ENCODE measurements at regions not wholly inside any gene's neighbourhood (a gene's known extent, or its start where the extent isn't known, plus 50 kb on each side); places are given as distances from the start of the nearest gene placed in this dataset.
A peak's percentile ranks its signal among the peaks of the same experiment; 100 is the strongest.

GRCh38 chr9:73780916-73781315, 629.3 kb downstream of the ANXA1 start:
- in situ Hi-C loops (cut with HindIII; ENCODE audit: low pct_ligation_motif_present, low sequenced_read_pairs): no loop called here
- peak; percentile 32 for DNase-seq
- H3K27me3 ChIP-seq (replicated peaks): no peaks in the 10 kb centered on the region
- no peaks in the 10 kb centered on the region for H3K36me3 ChIP-seq (replicated peaks)
- H3K27ac ChIP-seq: no peak overlapping the region
- TF ChIP-seq, protein P1, sequence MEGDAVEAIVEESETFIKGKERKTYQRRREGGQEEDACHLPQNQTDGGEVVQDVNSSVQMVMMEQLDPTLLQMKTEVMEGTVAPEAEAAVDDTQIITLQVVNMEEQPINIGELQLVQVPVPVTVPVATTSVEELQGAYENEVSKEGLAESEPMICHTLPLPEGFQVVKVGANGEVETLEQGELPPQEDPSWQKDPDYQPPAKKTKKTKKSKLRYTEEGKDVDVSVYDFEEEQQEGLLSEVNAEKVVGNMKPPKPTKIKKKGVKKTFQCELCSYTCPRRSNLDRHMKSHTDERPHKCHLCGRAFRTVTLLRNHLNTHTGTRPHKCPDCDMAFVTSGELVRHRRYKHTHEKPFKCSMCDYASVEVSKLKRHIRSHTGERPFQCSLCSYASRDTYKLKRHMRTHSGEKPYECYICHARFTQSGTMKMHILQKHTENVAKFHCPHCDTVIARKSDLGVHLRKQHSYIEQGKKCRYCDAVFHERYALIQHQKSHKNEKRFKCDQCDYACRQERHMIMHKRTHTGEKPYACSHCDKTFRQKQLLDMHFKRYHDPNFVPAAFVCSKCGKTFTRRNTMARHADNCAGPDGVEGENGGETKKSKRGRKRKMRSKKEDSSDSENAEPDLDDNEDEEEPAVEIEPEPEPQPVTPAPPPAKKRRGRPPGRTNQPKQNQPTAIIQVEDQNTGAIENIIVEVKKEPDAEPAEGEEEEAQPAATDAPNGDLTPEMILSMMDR (IDR thresholded peaks at IDR 0.05; ENCODE audit: low read depth, low read length, missing control alignments): no peak
- H3K4me3 ChIP-seq (ENCODE audit: low read depth, low read length): no peak overlapping the region

DNA sequence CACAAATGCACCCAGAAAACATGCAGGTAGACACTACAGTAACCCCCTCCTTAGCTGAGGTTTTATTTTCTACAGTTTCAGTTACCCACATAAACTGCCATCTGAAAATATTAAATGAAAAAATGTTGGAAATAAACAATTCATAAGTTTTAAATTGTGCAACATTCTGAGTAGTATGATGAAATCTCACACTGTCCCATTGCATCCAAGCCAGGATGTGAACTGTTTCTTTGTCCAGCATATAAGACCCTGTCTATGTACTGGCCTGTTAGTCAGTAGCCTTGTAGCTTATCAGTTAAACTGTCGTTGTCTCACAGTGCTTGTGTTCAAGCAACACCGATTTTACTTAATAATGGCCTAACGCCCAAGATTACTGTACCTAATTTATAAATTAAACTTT, 630.5 kb downstream of the ANXA1 start:
- Histone ChIP-seq H3K36me3 (replicated peaks) (no peaks in the 10 kb centered on the region), H3K27me3 (replicated peaks) (no peaks in the 10 kb centered on the region), H3K27ac (no peak overlapping the region), H3K4me3 (ENCODE audit: low read depth, low read length) (no peak overlapping the region)
- DNase-seq: no peak
- TF ChIP-seq, protein P1 (IDR thresholded peaks at IDR 0.05; ENCODE audit: low read depth, low read length, missing control alignments): no peak
- in situ Hi-C loops (cut with HindIII; ENCODE audit: low pct_ligation_motif_present, low sequenced_read_pairs): no loop called here

GRCh38 chr9:73799446-73799845, 647.8 kb downstream of the ANXA1 start:
- Histone ChIP-seq H3K27ac (no peak overlapping the region), H3K36me3 (replicated peaks) (no peaks in the 10 kb centered on the region), H3K27me3 (replicated peaks) (no peaks in the 10 kb centered on the region), H3K4me3 (ENCODE audit: low read depth, low read length) (no peak overlapping the region)
- TF ChIP-seq, protein P1 (IDR thresholded peaks at IDR 0.05; ENCODE audit: low read depth, low read length, missing control alignments): no peak
- no peak for DNase-seq
- in situ Hi-C loops (cut with HindIII; ENCODE audit: low pct_ligation_motif_present, low sequenced_read_pairs): no loop called here

DNA sequence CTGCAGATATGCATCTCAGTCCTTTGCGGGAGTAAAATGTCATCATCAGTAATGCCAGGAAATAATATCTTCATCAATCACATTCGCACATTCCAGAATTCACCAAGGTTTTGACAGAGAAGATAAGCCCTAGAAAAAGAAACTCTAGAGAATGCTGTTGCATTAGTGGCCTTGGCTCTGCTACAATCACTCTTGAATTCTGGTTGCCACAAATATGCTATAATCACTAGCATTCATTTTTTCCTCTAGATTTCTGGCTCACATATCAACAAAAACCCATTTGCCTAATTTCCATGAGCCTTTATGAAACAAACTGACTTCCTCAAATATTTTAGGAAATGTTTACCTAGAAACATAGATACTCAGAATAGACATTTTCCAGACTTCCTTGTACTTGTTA, 653.4 kb downstream of the ANXA1 start:
- in situ Hi-C loops (cut with HindIII; ENCODE audit: low pct_ligation_motif_present, low sequenced_read_pairs): no loop called here
- TF ChIP-seq, protein P1 (IDR thresholded peaks at IDR 0.05; ENCODE audit: low read depth, low read length, missing control alignments): no peak
- Histone ChIP-seq H3K27ac (no peak overlapping the region), H3K36me3 (replicated peaks) (no peaks in the 10 kb centered on the region), H3K4me3 (ENCODE audit: low read depth, low read length) (no peak overlapping the region), H3K27me3 (replicated peaks) (no peaks in the 10 kb centered on the region)
- DNase-seq: no peak

DNA sequence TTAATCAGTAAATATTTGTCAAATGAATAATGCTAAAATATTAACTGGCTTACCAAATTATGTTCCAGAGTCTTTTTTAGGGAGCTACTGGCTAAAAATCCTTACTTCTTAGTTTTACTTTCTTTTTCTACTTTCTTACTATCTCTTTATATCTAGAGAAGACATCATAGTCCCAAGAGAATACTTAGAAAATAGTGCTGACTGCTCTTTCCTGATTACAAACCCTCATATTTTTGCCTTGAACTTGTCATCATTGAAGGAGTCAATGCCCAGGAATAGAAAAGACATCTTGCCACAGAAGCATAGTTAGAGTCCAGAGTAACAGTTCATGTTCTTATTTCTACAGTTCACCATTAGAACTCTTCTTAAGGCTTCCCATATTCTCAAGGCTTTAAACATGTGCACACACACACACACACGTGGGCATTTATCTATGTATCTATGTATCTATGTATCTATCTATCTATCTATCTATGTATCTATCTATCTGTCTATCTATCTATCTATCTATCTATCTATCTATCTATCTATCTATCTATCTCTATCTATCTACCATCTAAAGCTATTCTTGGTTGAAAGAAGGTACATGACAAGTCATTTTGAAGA, 654.3 kb downstream of the ANXA1 start:
- TF ChIP-seq, protein P1 (IDR thresholded peaks at IDR 0.05; ENCODE audit: low read depth, low read length, missing control alignments): no peak
- Histone ChIP-seq H3K27me3 (replicated peaks) (no peaks in the 10 kb centered on the region), H3K27ac (no peak overlapping the region), H3K4me3 (ENCODE audit: low read depth, low read length) (no peak overlapping the region), H3K36me3 (replicated peaks) (no peaks in the 10 kb centered on the region)
- DNase-seq: no peak
- in situ Hi-C loops (cut with HindIII; ENCODE audit: low pct_ligation_motif_present, low sequenced_read_pairs): no loop called here

- Histone ChIP-seq H3K27me3 (replicated peaks) (no peaks in the 10 kb centered on the region), H3K36me3 (replicated peaks) (no peaks in the 10 kb centered on the region), H3K4me3 (ENCODE audit: low read depth, low read length) (no peak overlapping the region), H3K27ac (no peak overlapping the region)
- in situ Hi-C loops (cut with HindIII; ENCODE audit: low pct_ligation_motif_present, low sequenced_read_pairs): no loop called here
- TF ChIP-seq, protein P1 (IDR thresholded peaks at IDR 0.05; ENCODE audit: low read depth, low read length, missing control alignments): no peak
- no peak for DNase-seq
Measured at GRCh38 chr9:73806876-73807275, 655.2 kb downstream of the ANXA1 start.

Data from brain microvascular endothelial cell (primary cell).